ENCODE measurements at regions not wholly inside any gene's neighbourhood (a gene's known extent, or its start where the extent isn't known, plus 50 kb on each side); places are given as distances from the start of the nearest gene placed in this dataset.

- ChIA-PET POLR2A (no interaction called here), CTCF (no interaction called here)
- DNase-seq (ENCODE audit: low read depth, low spot score) (peak; percentile 1), FAIRE-seq (peak; percentile 8)
- Histone ChIP-seq H3K27ac (ENCODE audit: insufficient read depth, low read depth, low read length) (no peak overlapping the region), H3K4me2 (ENCODE audit: insufficient read depth, low read length) (no peak overlapping the region), H3K27me3 (ENCODE audit: control insufficient read depth in 2 of 2, insufficient read depth in 2 of 2, low read length in 2 of 2) (no peaks in the 10 kb centered on the region), H3K36me3 (ENCODE audit: control insufficient read depth in 2 of 2, extremely low read depth in 1 of 2, insufficient read depth in 2 of 2, low read length in 2 of 2) (no peaks in the 10 kb centered on the region), H3K9me3 (replicated peaks; ENCODE audit: control insufficient read depth, insufficient read depth, low read length) (no peaks in the 10 kb centered on the region), H4K20me1 (replicated peaks; ENCODE audit: control insufficient read depth, extremely low read depth, insufficient read depth, low read length) (no peaks in the 10 kb centered on the region), H3K4me1 (ENCODE audit: control insufficient read depth, extremely low read depth, insufficient read depth, low read length) (no peaks in the 10 kb centered on the region), H3K9ac (replicated peaks; ENCODE audit: extremely low read depth, insufficient read depth, low read length) (no peak overlapping the region), H3K4me3 (replicated peaks in 1 of 3; ENCODE audit: insufficient read depth in 1 of 3, low read depth in 1 of 3, low read length in 3 of 3) (no peak overlapping the region), H3K9me1 (replicated peaks; ENCODE audit: control insufficient read depth, extremely low read depth, insufficient read depth, low read length) (no peaks in the 10 kb centered on the region), H2AFZ (ENCODE audit: low read depth, low read length) (no peak overlapping the region), H3K79me2 (ENCODE audit: control insufficient read depth, insufficient read depth, low read length) (no peaks in the 10 kb centered on the region)
- TF ChIP-seq MYC (IDR thresholded peaks at IDR 0.05; ENCODE audit: low read depth, low read length) (no peak), CTCF (IDR thresholded peaks at IDR 0.05; ENCODE audit: extremely low read depth in 1 of 2, insufficient read depth in 1 of 2, low read depth in 1 of 2, low read length in 2 of 2) (no peak), EZH2 (IDR thresholded peaks at IDR 0.05; ENCODE audit: borderline replicate concordance, low read depth, low read length, severe bottlenecking) (no peak), JUN (IDR thresholded peaks at IDR 0.05; ENCODE audit: borderline replicate concordance, insufficient read depth, insufficient read length, low read depth) (no peak), MAX (IDR thresholded peaks at IDR 0.05; ENCODE audit: insufficient read depth, insufficient read length) (no peak), FOS (IDR thresholded peaks at IDR 0.05; ENCODE audit: borderline replicate concordance, insufficient read depth, low read length) (peak; percentile 44)
- intact Hi-C loops (cut with micrococcal nuclease), result no loop called here
- BruUV-seq (replicated peaks), result no TSS peak
- dilution Hi-C loops (cut with MboI; ENCODE audit: extremely low pct_ligation_motif_present, low sequenced_read_pairs), result no loop called here
Measured at GRCh38 chr6:67411036-67411435, 1224.0 kb upstream of the ADGRB3 start.

GRCh38 chr6:67394254-67394653, 1240.8 kb upstream of the ADGRB3 start:
- Histone ChIP-seq H3K9me1 (replicated peaks; ENCODE audit: control insufficient read depth, extremely low read depth, insufficient read depth, low read length) (no peaks in the 10 kb centered on the region), H4K20me1 (replicated peaks; ENCODE audit: control insufficient read depth, extremely low read depth, insufficient read depth, low read length) (no peaks in the 10 kb centered on the region), H3K9ac (replicated peaks; ENCODE audit: extremely low read depth, insufficient read depth, low read length) (no peak overlapping the region), H3K79me2 (ENCODE audit: control insufficient read depth, insufficient read depth, low read length) (no peaks in the 10 kb centered on the region), H3K27me3 (ENCODE audit: control insufficient read depth in 2 of 2, insufficient read depth in 2 of 2, low read length in 2 of 2) (no peaks in the 10 kb centered on the region), H3K27ac (ENCODE audit: insufficient read depth, low read depth, low read length) (no peak overlapping the region), H2AFZ (ENCODE audit: low read depth, low read length) (no peak overlapping the region), H3K9me3 (replicated peaks; ENCODE audit: control insufficient read depth, insufficient read depth, low read length) (no peaks in the 10 kb centered on the region), H3K4me2 (ENCODE audit: insufficient read depth, low read length) (no peak overlapping the region), H3K4me3 (replicated peaks in 1 of 3; ENCODE audit: insufficient read depth in 1 of 3, low read depth in 1 of 3, low read length in 3 of 3) (no peak overlapping the region), H3K4me1 (ENCODE audit: control insufficient read depth, extremely low read depth, insufficient read depth, low read length) (no peaks in the 10 kb centered on the region), H3K36me3 (ENCODE audit: control insufficient read depth in 2 of 2, extremely low read depth in 1 of 2, insufficient read depth in 2 of 2, low read length in 2 of 2) (no peaks in the 10 kb centered on the region)
- intact Hi-C loops (cut with micrococcal nuclease) (no loop called here), dilution Hi-C loops (cut with MboI; ENCODE audit: extremely low pct_ligation_motif_present, low sequenced_read_pairs) (no loop called here)
- DNase-seq (ENCODE audit: low read depth, low spot score) (no peak), FAIRE-seq (no peak)
- POLR2A ChIA-PET, result no interaction called here
- CTCF ChIA-PET, result no interaction called here
- no TSS peak for BruUV-seq (replicated peaks)
- TF ChIP-seq POLR2A (IDR thresholded peaks at IDR 0.05; ENCODE audit: low read depth, low read length), result no peak
- TF ChIP-seq JUN (IDR thresholded peaks at IDR 0.05; ENCODE audit: borderline replicate concordance, insufficient read depth, insufficient read length, low read depth), result no peak
- TF ChIP-seq FOS (IDR thresholded peaks at IDR 0.05; ENCODE audit: borderline replicate concordance, insufficient read depth, low read length), result no peak
- TF ChIP-seq POLR2AphosphoS5 (IDR thresholded peaks at IDR 0.05; ENCODE audit: insufficient read depth, low read depth, low read length), result no peak
- no peak for TF ChIP-seq MAX (IDR thresholded peaks at IDR 0.05; ENCODE audit: insufficient read depth, insufficient read length)
- no peak for TF ChIP-seq EZH2 (IDR thresholded peaks at IDR 0.05; ENCODE audit: borderline replicate concordance, low read depth, low read length, severe bottlenecking)
- no peak for TF ChIP-seq GATA2 (IDR thresholded peaks at IDR 0.05; ENCODE audit: insufficient read depth, insufficient read length, low read depth, low read length)
- no peak for TF ChIP-seq MYC (IDR thresholded peaks at IDR 0.05; ENCODE audit: low read depth, low read length)
- no peak for TF ChIP-seq CTCF (IDR thresholded peaks at IDR 0.05; ENCODE audit: extremely low read depth in 1 of 2, insufficient read depth in 1 of 2, low read depth in 1 of 2, low read length in 2 of 2)

Data from endothelial cell of umbilical vein (primary cell).